Amygdala (tissue), 56 donors: ENCODE measurements at regions not wholly inside any gene's neighbourhood (a gene's known extent, or its start where the extent isn't known, plus 50 kb on each side); places are given as distances from the start of the nearest gene placed in this dataset.
A peak's percentile ranks its signal among the peaks of the same experiment; 100 is the strongest.

Source experiments
- DNase-seq, 56 donors: peaks; one replicate each; lab custom pipeline; 2025; lab: John Stamatoyannopoulos, UW

DNA sequence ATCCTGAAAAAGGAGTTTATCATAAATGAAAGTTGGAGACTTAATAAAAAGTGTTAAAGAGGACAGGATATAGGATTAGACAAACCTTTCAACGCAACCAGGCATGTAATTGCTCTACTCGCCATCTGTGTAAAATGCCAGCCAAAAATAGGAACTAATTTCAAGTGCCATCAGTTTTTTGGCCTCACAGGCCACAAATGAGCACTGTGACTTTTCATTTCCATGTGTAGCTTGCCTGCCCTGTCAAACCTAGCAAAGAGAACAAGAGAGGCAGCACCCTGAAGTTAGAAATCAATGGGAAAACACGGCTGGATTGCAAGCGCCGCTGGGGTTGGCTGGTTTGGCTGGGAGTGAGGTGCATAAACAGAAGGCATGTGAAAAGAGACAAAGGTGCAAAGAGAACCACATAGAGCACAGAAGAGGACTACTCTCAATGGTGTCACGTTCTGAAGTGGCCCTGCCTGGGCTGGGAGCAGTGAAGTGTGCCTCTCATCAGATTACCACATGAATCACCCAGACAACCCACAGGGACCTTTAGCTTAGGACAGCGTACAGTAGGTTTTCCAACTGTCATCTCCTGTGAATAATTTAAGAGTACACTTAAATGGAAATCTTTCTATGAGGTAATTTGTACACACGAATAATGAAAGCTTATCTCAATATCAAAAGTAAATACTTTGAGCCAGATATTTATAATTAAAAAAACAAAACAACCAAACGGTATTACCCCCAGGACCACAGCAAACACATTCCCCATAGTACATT, 78.0 kb upstream of the NHSL1 start:
- DNase-seq, result no peak

DNA sequence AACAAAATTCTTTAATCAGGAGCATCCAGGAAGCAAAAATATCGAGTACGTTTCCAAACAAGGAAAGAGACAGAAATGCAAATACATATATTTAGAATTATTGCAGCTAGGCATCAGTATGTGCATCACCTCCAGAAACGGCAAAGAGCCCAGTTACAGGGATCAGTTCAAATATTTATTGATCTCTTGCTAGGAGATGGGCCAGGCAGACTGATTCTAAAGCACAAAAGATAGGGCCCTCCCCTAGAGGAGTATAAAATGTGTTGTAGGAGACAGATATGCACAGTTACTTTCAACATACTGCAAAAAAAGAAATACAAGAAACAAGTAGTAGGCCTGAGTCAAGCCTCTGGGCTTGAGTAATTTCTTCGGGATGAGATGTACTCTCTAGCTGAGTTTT, 80.7 kb upstream of the NHSL1 start:
- no peak for DNase-seq

DNA sequence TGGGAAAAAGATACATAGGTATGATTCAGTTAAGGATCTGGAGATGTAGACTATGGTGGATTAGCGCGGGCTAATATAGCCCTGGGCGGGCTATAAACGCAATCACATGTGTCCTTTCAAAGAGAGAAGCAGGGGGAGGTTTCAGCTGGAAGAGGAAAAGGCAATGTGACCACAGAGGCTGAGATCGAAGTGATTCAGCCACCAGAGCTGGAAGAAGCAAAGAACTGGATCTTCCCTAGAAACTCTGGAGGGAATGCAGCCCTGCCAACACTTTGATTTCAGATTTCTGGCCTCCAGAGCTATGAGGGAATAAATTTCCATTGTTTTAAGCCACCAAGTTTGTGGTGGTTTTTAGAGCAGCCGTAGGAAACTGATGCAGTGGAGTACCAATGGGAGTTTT, 81.5 kb upstream of the NHSL1 start:
- no peak for DNase-seq

DNA sequence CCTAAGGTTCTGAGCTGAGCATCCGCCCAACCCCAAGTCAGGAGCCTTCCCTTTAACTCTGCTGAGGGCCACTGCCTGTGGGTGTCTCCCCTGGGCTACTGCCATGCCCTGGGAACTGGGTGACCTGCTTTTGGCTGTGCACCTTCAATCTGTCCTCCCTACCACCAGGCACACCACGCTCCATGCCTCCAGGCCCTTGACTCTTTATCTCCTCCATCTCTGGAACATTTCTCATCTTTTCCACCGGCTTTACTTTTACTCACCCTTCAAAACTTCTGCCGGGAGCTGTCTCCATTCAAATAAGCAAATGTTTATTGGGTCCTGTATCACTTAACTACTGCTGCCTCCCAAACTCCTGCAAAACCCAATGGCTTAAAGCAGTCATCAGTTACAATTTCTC, 83.3 kb upstream of the NHSL1 start:
- DNase-seq, result no peak

DNA sequence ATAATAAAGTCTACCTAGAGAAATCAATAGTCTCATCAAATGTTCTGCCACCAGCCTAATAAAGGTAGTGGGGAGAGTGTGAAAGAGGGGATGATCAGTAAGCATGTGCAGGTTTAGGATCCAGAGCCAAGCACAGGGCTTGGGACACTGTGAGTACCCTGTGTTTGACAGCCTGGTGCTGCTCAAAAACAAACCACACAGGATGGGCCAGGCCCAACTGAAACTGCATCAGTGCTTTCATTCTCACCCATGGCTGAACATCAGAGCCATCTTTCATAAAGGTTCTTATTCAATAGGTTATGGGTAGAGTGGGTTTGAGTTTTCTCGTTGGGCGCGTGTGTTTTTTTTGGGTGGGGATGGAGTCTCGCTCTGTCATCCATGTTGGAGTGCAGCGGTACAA, 87.3 kb upstream of the NHSL1 start:
- DNase-seq, result no peak

DNA sequence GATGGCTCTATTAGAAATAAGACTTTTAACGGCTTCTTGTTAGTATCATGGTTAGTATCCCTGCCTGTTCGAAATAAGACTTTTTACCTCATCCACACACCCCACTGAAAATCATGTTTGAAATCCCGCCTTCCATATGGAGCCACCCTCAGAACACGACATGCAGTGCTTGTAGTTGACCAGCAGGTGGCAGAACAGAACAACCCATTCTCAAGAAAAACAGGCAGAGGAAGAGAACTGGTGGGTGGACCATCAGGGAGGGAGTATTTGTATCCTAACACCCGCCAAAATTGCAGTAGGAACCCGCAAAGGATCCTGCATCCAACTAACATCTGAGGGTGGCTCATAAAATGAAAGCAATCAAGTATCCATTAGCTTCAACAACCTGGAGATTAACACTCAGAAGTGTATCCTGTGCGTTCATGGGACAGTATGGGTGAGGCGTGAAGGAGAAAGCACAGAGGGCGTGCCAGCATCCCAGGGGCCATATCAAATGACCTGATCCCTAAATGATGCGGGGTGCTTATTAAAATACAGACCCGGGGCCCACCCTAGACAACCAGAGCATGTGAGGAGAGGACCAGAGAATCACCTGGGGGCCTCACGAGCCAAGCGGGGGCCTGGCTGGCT, 89.6 kb upstream of the NHSL1 start:
- DNase-seq, result peak in 35 of 56 donors; percentile 4 to 62 (median 29)

- peak in 23 of 56 donors; percentile 3 to 67 (median 15) for DNase-seq
Observed at GRCh38 chr6:138590796-138591709, 91.8 kb upstream of the NHSL1 start.

DNA sequence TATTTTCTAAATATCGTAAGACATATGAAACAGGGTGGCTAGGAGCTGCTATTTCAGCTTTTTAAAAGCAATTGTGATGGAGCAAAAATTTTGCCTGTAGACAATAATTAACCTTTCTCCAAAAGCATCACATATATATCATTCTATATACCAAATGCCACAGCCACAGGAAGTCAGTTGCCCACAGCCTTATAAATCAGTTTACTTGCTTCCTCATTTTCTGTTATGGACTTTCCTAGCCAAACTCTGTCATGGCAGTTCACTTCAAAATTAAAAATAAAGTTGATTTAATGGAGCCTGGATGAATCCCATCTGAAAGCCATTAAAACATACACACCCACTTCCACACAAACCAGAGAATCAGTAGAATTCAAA, 93.4 kb upstream of the NHSL1 start:
- DNase-seq, result no peak

DNA sequence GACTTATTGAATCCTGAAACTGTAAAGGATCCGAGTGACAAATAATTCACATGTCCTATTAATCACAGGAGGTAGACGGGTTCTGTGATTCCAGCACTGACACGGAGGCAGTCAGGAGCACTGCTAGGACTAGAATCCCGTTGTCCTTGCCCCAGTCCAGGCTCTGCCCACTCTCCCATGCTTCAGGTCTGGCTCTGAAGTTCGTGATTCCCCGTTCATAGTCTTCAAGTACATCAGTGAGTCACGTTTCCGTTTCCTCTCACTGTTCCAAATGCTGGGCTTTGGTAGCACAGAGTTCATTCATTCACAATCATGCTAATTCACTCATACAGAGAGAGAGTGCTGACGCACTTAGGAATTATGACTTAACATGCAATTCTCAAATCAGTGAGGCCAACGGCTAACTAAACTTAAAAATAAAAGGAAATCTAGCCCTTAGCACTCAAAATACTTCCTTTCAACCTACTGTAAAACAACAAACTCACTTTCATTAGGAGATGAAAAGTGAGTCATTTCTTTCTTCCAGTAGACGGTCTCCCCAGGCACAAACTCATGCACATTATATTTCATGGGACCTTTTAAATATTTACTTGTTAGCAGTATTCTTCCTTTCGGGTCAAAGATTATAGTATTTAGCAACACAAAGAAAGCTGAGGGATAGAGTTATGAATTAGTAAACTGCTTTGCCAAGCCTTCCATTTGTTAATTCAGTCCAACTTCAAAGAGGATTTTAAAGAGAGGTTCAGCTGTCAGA, 94.0 kb upstream of the NHSL1 start:
- DNase-seq, result peak in 9 of 56 donors; percentile 4 to 17 (median 8)

DNA sequence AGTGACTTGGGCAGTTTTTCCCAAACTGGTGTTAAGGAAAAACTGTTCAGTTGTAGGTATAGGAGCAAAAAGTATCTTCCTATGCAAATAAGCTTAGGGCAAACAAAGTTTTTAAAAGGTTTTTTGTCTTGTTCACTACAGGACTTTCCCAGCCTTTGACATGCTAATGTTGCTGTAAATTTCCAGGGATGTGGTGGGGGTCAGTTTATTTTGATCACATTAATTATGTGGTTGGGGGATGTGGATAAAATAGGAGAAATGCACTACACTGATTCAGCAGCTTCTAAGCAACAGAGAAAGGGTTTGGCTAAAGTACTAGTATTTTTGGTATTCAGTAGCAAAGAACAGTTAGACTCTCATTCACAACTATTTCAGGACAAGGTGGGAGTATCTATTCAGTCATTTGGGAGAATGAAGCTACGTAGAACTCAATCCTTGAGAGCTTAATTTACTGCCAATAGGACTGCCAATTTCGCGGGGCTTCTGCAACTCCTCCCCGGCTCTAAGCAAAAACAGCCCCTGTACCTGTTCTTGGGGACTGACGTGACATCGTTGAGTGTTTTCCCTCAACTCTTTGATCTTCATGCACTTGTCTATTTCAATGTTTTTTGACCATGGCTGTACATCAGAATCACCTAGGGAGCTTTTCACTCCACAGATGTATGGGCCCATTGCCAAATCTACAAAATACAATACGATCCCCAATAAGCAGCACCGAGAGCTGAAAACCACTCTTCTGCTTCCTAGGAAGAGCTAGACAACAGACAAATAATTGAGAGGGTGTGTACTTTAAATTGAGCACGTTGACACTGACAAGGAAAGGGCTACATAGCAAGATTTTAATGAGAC, 94.8 kb upstream of the NHSL1 start:
- DNase-seq, result no peak

DNA sequence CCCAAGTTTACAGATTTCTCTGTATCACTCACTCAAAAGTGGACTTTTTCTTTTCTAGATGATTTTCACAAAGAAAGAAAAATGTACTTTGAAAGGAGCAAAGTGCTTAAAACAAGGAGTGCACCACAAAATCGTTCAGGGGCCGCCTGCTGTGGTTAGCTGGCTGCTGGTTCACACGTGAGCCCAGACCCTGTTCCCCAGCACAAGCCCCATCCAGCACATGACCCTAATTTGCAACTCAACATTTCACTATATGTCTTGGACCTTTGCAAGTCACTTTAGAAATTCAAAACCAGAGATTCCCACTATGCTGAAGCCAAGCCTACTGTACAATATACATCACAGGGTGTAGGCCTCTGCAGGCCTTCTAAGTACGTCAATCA, 95.5 kb upstream of the NHSL1 start:
- DNase-seq, result no peak

- DNase-seq, result no peak
Observed at GRCh38 chr6:138596126-138596525, 96.8 kb upstream of the NHSL1 start.

- no peak for DNase-seq
Observed at GRCh38 chr6:138596591-138596990, 97.3 kb upstream of the NHSL1 start.

DNA sequence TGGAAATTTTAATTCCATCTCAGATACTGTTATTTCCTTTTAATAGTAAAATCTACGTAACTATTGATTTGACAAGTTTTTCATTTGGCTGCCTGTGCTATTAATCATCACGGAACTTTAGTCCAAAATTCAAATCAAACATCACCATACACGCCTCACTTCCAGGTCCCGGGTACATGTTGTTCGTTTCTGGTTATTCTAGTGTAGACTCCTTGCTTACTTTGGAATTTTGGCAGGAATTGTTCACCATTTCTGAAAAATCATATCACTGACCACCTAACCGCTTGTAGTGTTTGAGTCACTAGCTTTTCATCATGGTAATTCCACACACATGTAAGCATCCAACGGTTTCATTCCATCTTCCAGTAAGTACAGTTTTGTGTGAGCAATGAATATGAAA, 98.0 kb upstream of the NHSL1 start:
- no peak for DNase-seq

DNA sequence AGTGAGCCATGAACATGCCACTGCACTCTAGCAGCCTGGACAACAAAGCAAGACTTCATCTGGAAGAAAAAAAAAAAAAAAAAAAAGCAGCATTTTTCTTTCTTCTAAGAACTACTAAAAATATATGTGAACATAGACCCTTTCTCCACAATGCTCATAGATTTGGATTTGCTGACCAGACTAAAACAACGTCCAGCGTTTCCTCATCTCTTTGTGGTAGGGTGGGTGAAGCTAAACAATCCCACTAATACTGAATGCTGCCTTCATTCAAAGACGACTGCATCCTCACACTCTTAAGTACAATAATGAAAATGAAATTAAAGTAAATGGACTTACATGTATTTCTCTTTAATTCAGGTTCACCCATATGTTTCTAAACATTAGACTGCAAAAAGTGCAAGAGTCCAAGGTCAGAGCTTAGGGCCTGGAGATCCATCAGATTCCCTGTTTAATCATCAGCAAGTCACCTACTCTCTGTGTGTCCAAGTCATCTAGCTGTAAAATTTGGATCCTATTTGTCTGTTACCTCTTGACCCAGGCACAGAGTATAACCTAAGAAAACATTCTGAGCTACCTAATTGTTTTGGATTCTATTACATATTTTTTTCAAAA, 99.4 kb upstream of the NHSL1 start:
- DNase-seq, result no peak

GRCh38 chr6:138600261-138600660, 101.0 kb upstream of the NHSL1 start:
- DNase-seq, result no peak

DNA sequence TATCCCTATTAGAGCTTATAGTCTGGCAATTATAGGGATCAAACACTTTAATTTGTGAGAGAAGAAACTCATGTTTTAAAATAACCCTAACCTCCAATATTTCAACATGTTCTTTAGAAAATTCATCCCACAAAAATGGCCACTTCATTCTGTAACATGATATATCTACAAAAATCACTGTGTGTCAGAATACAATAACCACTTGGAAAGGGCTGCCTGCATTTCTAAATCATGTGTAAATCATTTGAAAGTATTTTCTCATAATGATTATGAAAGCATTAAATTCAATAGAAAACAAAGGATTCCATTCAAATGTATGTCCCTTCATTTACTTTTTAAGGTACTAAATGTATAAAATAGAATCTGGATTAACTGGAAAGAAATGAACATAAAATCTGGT, 101.4 kb upstream of the NHSL1 start:
- DNase-seq, result no peak

GRCh38 chr6:138601128-138601527, 101.8 kb upstream of the NHSL1 start:
- DNase-seq, result no peak

GRCh38 chr6:138605958-138606357, 106.7 kb upstream of the NHSL1 start:
- DNase-seq, result no peak
